ENCODE measurements at regions not wholly inside any gene's neighbourhood (a gene's known extent, or its start where the extent isn't known, plus 50 kb on each side); places are given as distances from the start of the nearest gene placed in this dataset.
"Not testable (repeated sequence)": the region's sequence is repeated elsewhere in the genome, so short reads cannot be mapped to it uniquely, and the experiment has no call there.

GRCh38 chr6:54503144-54503543, 194.9 kb downstream of the TINAG start:
- DNase-seq (ENCODE audit: low spot score) (no peak), ATAC-seq (no peak)
- Mint-ChIP-seq H3K4me1 (ENCODE audit: low read depth in 2 of 2) (no peaks in the 10 kb centered on the region), H3K9me3 (peaks cover 15% of the 10 kb centered on the region), H3K36me3 (no peaks in the 10 kb centered on the region), H3K27ac (no peak overlapping the region), H3K27me3 (no peaks in the 10 kb centered on the region), H3K4me3 (no peak overlapping the region)

GRCh38 chr6:54515013-54515412, 206.8 kb downstream of the TINAG start:
- Mint-ChIP-seq H3K36me3 (no peaks in the 10 kb centered on the region), H3K4me1 (ENCODE audit: low read depth in 2 of 2) (no peaks in the 10 kb centered on the region), H3K9me3 (peaks cover 13% of the 10 kb centered on the region), H3K4me3 (no peak overlapping the region), H3K27ac (no peak overlapping the region), H3K27me3 (no peaks in the 10 kb centered on the region)
- no peak for DNase-seq (ENCODE audit: low spot score)
- ATAC-seq: no peak

- Mint-ChIP-seq H3K27me3 (no peaks in the 10 kb centered on the region), H3K27ac (no peak overlapping the region), H3K9me3 (peaks cover 15% of the 10 kb centered on the region), H3K4me1 (ENCODE audit: low read depth in 2 of 2) (no peaks in the 10 kb centered on the region), H3K36me3 (no peaks in the 10 kb centered on the region), H3K4me3 (no peak overlapping the region)
- DNase-seq (ENCODE audit: low spot score) (no peak), ATAC-seq (no peak)
Observed at GRCh38 chr6:54515713-54516112, 207.5 kb downstream of the TINAG start.

GRCh38 chr6:54516321-54516720, 208.1 kb downstream of the TINAG start:
- Mint-ChIP-seq H3K27ac (no peak overlapping the region), H3K27me3 (no peaks in the 10 kb centered on the region), H3K9me3 (peaks cover 14% of the 10 kb centered on the region), H3K4me3 (no peak overlapping the region), H3K36me3 (no peaks in the 10 kb centered on the region), H3K4me1 (ENCODE audit: low read depth in 2 of 2) (no peaks in the 10 kb centered on the region)
- DNase-seq (ENCODE audit: low spot score) (no peak), ATAC-seq (no peak)

- no peak overlapping the region for H3K4me3 Mint-ChIP-seq
- ATAC-seq (no peak), DNase-seq (ENCODE audit: low spot score) (no peak)
- no peaks in the 10 kb centered on the region for H3K4me1 Mint-ChIP-seq (ENCODE audit: low read depth in 2 of 2)
- H3K27ac Mint-ChIP-seq: no peak overlapping the region
- peaks cover 11% of the 10 kb centered on the region for H3K9me3 Mint-ChIP-seq
- no peaks in the 10 kb centered on the region for H3K27me3 Mint-ChIP-seq
- no peaks in the 10 kb centered on the region for H3K36me3 Mint-ChIP-seq
Observed at GRCh38 chr6:54519161-54519560, 210.9 kb downstream of the TINAG start.

GRCh38 chr6:54525731-54526130, 217.5 kb downstream of the TINAG start:
- Mint-ChIP-seq H3K27me3 (no peaks in the 10 kb centered on the region), H3K36me3 (peaks cover 7% of the 10 kb centered on the region), H3K4me3 (no peak overlapping the region), H3K9me3 (peaks cover 9% of the 10 kb centered on the region), H3K4me1 (ENCODE audit: low read depth in 2 of 2) (no peaks in the 10 kb centered on the region), H3K27ac (no peak overlapping the region)
- ATAC-seq: no peak
- no peak for DNase-seq (ENCODE audit: low spot score)

GRCh38 chr6:54533567-54533966, 225.3 kb downstream of the TINAG start:
- ATAC-seq: no peak
- H3K27me3 Mint-ChIP-seq: no peaks in the 10 kb centered on the region
- no peak for DNase-seq (ENCODE audit: low spot score)
- H3K9me3 Mint-ChIP-seq: peaks cover 14% of the 10 kb centered on the region
- no peaks in the 10 kb centered on the region for H3K4me1 Mint-ChIP-seq (ENCODE audit: low read depth in 2 of 2)
- no peak overlapping the region for H3K4me3 Mint-ChIP-seq
- H3K36me3 Mint-ChIP-seq: peaks cover 7% of the 10 kb centered on the region
- no peak overlapping the region for H3K27ac Mint-ChIP-seq

- ATAC-seq (no peak), DNase-seq (ENCODE audit: low spot score) (no peak)
- Mint-ChIP-seq H3K4me3 (no peak overlapping the region), H3K27me3 (no peaks in the 10 kb centered on the region), H3K9me3 (peaks cover 12% of the 10 kb centered on the region), H3K4me1 (ENCODE audit: low read depth in 2 of 2) (no peaks in the 10 kb centered on the region), H3K36me3 (no peaks in the 10 kb centered on the region), H3K27ac (no peak overlapping the region)
Observed at GRCh38 chr6:54535568-54535967, 227.3 kb downstream of the TINAG start.

GRCh38 chr6:54541541-54541940, 233.3 kb downstream of the TINAG start:
- H3K9me3 Mint-ChIP-seq: peaks cover 14% of the 10 kb centered on the region
- no peaks in the 10 kb centered on the region for H3K27me3 Mint-ChIP-seq
- no peaks in the 10 kb centered on the region for H3K4me1 Mint-ChIP-seq (ENCODE audit: low read depth in 2 of 2)
- no peak overlapping the region for H3K27ac Mint-ChIP-seq
- DNase-seq (ENCODE audit: low spot score) (no peak), ATAC-seq (no peak)
- H3K36me3 Mint-ChIP-seq: no peaks in the 10 kb centered on the region
- no peak overlapping the region for H3K4me3 Mint-ChIP-seq

- Mint-ChIP-seq H3K4me3 (no peak overlapping the region), H3K27me3 (no peaks in the 10 kb centered on the region), H3K9me3 (peaks cover 20% of the 10 kb centered on the region), H3K4me1 (ENCODE audit: low read depth in 2 of 2) (no peaks in the 10 kb centered on the region), H3K36me3 (peaks cover 6% of the 10 kb centered on the region), H3K27ac (no peak overlapping the region)
- ATAC-seq (no peak), DNase-seq (ENCODE audit: low spot score) (no peak)
Observed at GRCh38 chr6:54559136-54559535, 250.9 kb downstream of the TINAG start.

- not testable (repeated sequence) for ATAC-seq; H3K36me3 Mint-ChIP-seq; DNase-seq (ENCODE audit: low spot score); H3K4me1 Mint-ChIP-seq (ENCODE audit: low read depth in 2 of 2); H3K27ac Mint-ChIP-seq; H3K4me3 Mint-ChIP-seq; H3K27me3 Mint-ChIP-seq; H3K9me3 Mint-ChIP-seq
Observed at GRCh38 chr6:54564188-54564587, 255.9 kb downstream of the TINAG start.

- no peak for ATAC-seq
- H3K9me3 Mint-ChIP-seq: peaks cover 2% of the 10 kb centered on the region
- H3K4me3 Mint-ChIP-seq: no peak overlapping the region
- no peaks in the 10 kb centered on the region for H3K27me3 Mint-ChIP-seq
- H3K36me3 Mint-ChIP-seq: no peaks in the 10 kb centered on the region
- H3K27ac Mint-ChIP-seq: no peak overlapping the region
- no peak for DNase-seq (ENCODE audit: low spot score)
- H3K4me1 Mint-ChIP-seq (ENCODE audit: low read depth in 2 of 2): no peaks in the 10 kb centered on the region
Observed at GRCh38 chr6:54574671-54575070, 266.4 kb downstream of the TINAG start.

GRCh38 chr6:54578261-54578660, 268.3 kb upstream of the FAM83B start:
- H3K4me3 Mint-ChIP-seq: no peak overlapping the region
- H3K27ac Mint-ChIP-seq: no peak overlapping the region
- H3K4me1 Mint-ChIP-seq (ENCODE audit: low read depth in 2 of 2): no peaks in the 10 kb centered on the region
- no peaks in the 10 kb centered on the region for H3K36me3 Mint-ChIP-seq
- ATAC-seq (no peak), DNase-seq (ENCODE audit: low spot score) (no peak)
- H3K27me3 Mint-ChIP-seq: no peaks in the 10 kb centered on the region
- H3K9me3 Mint-ChIP-seq: no peaks in the 10 kb centered on the region

- Mint-ChIP-seq H3K27me3 (no peaks in the 10 kb centered on the region), H3K4me3 (no peak overlapping the region), H3K4me1 (ENCODE audit: low read depth in 2 of 2) (no peaks in the 10 kb centered on the region), H3K27ac (no peak overlapping the region), H3K36me3 (no peaks in the 10 kb centered on the region), H3K9me3 (peaks cover 6% of the 10 kb centered on the region)
- no peak for ATAC-seq
- no peak for DNase-seq (ENCODE audit: low spot score)
Observed at GRCh38 chr6:54579011-54579410, 267.6 kb upstream of the FAM83B start.

GRCh38 chr6:54586251-54586650, 260.3 kb upstream of the FAM83B start:
- H3K27me3 Mint-ChIP-seq: no peaks in the 10 kb centered on the region
- DNase-seq (ENCODE audit: low spot score): no peak
- no peaks in the 10 kb centered on the region for H3K4me1 Mint-ChIP-seq (ENCODE audit: low read depth in 2 of 2)
- peaks cover 7% of the 10 kb centered on the region for H3K9me3 Mint-ChIP-seq
- H3K36me3 Mint-ChIP-seq: no peaks in the 10 kb centered on the region
- H3K4me3 Mint-ChIP-seq: no peak overlapping the region
- H3K27ac Mint-ChIP-seq: no peak overlapping the region
- no peak for ATAC-seq

Measured in natural killer cell treated with Interleukin-12 subunit alpha and Interleukin-12 subunit beta and Interleukin-15 and Interleukin-18, amount 100 ng/mL, for 72 hours (primary cell).